Stimulated activated CD4-positive, alpha-beta T cell treated with anti-CD3 and anti-CD28 coated beads, Interleukin-15, amount 100 ng/mL, for 48 hours (primary cell): ENCODE measurements at regions not wholly inside any gene's neighbourhood (a gene's known extent, or its start where the extent isn't known, plus 50 kb on each side); places are given as distances from the start of the nearest gene placed in this dataset.

Source experiments
- DNase-seq, 2 donors: peaks; one replicate each; pipeline ENCODE4 v3.0.0-alpha.2; 2020; ENCODE audit warnings: low read depth in 2 of 2

DNA sequence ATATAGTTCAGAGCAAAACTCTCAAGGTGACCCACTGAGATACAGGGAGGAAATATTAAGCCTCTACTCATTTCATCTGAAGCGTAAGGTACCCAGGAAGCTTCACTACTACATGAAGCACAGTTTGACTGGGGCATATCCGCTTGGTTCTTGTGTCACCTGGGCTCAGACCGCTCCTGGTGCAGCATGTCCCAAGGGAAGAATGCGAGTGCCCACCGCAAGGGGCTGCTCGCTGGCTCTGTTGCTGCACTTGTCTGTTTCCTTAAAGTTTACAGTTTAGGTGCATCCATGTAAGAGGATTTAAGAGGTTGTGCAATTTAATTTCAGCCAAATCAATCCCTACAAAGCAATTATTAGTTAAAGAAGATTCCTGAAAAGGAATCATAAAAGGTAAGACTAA is 507.8 kb downstream of the FBXO15 start:
- DNase-seq = no peak

DNA sequence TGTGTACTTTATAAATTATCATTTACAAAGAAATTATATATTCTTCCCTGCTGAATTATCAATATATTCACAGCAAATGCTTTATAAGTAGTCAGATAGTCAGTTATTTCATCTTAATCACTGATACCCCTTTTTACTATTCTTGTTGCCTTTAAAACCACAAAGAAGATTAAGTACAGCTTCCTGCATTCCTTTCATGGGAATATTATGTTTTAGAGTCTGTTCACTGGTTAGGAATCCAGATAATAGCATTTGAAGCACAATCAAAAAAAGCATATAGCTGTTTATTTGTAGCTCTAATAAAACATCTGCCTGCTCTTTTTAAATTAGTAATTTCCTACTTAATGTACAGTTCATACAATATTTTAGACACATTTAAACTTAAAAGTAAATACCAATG is 508.9 kb downstream of the FBXO15 start:
- no peak for DNase-seq

DNA sequence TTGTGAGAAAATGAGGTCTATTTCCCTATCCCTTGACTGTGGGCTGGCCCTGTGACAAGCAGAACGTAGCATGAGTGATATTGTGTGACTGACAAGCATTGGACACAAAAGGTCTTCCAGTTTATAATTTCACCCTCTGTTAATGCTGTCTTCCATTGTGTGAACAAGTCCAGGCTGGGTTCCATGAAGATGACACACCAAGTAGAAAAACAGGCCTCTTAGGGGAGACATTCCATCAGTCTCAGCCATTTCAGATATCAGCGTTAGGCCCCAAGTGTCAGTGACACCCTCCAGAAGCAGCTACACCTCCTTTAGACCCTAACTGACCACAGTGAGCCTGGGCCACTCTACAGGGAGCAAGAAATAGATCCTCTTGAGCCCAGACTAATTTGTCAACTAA is 511.3 kb downstream of the FBXO15 start:
- no peak for DNase-seq

DNA sequence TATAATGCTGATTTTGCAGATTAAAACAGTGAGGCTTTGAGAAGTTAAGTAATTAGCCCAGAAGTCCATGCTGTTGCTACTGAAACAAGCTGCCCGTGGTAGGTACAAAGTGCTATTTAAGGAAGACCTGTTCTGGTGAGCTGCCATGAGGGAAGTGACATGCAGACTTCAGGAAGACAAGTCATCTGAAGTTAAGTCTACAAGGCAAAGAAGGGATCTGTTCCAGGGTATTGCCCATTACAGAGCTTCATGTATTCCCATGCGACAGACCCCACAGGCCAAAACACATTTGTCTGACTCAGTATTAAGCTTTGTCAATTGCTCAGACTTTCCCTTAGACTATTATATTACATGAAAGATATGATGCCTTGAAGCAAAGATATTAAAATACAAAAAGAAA is 520.8 kb downstream of the FBXO15 start:
- no peak for DNase-seq

DNA sequence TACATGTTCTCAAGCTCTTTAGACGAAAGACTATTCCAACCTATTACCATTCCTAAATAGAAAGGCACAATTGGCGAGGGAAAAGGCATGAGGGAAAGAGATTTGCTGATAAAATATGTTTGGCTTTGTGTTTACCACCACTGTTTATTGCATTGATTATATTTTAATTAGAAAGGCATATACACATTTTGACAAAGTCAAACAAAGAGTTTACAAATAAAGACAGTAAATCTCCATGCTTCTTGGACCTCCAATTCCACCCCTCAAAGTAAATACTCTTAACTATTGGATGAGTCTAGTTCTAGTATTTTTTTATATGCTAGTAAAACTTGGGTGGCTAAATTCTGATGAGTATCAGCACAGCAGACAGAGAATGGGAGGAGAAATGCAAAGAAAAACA is 521.4 kb downstream of the FBXO15 start:
- no peak for DNase-seq

DNA sequence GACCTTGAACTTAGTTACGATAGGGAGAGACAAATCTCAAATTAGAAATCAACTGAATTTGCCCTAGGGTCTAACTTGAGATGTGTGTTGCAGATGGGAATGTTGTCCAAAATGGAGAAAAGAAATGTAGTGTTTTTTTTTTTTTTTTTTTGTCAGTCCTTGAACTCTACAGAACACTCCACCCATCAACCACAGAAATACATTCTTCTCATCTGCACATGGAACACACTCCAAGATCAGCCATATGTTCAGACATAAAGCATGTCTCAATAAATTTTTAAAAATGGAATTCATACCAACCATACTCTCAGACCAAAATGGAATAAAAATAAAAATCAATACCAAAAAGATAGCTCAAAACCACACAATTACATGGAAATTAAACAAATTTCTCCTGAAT is 526.5 kb downstream of the FBXO15 start:
- no peak for DNase-seq

DNA sequence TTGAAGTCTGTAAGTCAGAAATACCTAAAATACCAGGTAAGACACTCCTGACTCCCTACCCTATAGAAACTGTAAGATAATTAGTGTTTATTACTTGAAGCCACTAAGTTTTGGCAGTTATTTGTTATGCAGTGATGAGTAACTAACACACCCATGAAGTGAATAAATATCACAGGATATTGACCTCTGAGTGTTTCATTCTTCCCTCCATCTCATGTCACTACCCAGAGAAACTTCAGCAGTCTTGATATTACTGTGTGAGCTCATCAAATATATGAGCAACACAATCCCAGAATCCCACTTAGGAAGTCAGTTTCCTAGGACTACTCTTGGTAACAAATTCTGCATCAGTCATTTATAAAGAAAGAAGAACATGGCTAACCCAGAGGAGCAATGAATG is 529.7 kb downstream of the FBXO15 start:
- DNase-seq = no peak

DNA sequence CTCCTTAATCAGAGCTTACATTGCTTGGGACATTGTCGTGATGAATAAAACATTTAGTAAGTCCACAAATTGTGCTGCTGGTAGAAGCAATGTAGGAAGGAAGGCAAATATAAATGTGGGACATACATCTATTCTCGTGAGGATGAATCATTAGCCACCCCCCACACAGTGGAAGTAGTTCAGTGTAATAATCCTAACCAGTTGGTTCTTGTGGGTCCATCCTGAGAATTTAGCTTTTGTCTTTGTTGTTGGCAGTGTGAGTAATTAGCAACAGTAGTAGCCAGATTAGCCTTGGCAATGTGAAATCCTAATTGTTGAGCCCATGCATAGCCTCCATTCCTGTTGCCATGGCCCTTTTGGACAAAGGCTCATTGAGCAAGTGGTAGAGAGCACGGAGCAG is 532.1 kb downstream of the FBXO15 start:
- DNase-seq = no peak

DNA sequence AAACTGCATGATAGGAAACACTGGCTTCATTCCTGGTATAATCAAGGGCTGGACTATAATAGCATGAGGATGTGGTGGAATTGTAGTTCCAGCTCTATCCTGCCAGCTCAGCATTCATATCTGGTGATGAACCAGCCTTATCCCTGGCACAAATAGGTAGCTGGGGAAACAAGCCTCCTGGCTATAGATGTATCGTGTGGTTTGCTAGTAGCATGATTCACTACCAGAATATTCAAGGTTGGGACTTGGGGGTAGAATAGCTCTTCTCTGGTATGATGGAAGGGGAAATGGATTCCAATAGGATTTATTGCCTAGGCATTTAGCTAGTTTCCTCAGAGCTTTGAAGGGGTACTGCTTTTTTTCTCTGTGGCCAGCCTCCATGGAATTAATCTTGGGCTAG is 532.8 kb downstream of the FBXO15 start:
- DNase-seq = no peak

DNA sequence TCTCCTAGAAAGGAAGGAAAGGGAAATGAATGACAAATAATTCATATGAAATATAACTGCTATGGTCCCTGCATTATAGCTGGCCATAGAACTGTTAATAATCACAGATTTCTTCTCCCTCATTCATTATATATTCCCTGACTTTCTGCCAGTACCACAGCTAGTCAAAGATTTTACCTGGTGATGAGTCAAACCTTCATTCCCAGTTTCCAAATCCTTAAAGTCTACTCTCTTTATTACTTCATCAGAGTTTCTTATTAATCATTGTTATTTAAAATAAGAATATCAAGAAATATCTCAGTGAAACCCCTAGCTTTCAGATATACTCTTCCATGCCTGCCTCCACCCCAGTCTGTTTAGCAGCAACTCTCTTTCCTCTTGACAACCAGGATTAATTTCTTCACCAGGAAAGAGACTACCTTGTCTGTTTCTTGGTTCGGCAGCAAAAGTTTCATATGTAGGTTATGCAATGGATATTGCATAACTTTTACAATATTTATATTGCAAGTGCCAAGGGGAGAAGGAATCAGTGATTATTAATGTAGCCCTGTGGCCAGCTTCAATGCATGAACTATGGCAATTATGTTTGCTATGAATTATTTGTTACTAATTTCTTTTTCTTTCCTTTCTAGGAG is 533.8 kb downstream of the FBXO15 start:
- DNase-seq = no peak

DNA sequence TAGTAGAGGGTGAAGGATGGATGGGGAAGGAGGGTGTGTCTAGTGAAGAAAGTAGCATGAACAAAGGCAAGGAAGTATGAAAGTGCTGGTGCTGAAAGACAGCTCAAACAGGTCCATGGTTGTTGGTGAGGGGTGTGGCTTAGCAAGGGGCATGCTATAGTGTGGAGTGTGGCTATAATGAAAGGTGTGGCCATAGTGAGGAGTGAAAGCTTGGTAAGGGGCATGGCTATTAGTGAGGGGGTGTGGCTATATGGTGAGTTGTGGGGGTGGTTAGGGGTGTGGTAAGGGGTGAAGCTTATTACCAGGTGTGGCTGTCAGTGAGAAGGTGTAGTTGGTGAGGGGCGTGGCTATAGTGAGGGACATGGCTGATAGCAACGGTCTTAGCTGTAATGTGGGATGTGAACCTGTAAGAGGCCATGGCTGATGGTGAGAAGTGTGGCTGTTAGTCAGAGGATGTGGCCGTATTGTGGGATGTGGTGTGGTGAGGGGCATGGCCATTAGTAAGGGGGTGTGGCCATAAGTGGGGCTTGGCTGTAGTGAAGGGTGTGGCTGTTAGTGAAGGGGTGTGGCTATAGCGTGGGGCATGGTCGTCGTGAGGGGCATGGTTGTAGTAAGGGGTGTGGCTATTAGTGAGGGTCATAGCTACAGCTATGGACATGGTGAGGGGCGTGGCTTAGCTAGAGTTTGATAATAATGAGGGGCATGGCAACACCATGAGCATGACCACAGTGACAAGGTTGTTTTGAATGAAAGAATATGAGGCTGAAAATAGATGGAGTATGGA is 549.6 kb downstream of the FBXO15 start:
- DNase-seq = no peak

DNA sequence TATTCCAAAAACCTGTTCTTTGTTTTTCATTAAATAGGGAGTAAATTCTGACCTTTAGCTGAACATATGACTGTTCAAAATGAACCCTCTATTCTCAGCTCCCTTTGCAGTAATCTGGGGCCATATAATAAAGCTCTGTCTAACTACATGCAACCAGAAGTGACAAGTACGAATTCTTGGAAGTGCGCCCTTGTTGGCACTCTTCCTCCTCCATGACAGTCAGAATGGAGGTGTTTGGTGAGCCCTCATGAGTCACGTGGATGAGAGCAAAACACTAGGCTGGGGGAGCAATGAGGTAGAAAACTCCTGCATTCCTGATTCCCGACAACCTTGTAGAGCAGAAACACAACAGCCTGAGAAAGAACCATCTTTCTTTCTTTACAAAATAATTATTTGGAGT is 552.9 kb downstream of the FBXO15 start:
- no peak for DNase-seq

DNA sequence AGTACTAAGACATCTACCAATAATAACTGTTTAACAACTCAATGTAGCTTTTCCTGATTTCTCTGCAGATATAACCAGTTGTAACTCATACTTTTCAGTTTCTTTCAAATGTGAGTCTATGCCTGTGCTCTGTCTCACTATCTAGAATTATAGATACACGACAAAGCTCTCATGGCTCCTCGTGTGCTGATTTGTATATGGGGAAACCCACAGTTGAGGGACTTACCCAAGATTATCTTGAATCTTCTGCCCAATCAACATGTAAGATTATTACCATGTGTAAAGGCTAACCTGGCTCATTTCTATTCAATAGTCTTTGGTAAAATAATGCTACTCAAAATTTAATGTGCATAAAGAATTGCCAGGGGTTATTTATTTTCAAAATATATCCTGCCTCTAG is 554.4 kb downstream of the FBXO15 start:
- DNase-seq = no peak

DNA sequence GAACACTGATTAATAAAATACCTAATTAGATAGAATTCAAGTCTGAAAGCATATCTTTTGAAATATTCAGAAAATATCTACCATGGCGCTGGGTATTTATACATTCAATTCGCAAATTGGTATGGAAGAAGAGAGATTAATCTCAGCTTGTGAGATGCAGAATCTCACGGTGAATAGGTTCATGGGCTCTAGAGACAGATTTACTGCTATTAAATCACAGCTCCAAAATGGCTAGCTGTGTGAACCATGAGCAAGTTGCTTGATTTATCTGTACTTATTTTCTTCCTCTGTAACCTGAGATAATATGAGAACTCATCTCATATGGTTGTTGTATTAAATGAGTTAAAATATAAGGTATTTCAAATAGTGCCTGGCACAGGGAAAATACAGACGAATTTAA is 556.7 kb downstream of the FBXO15 start:
- DNase-seq = no peak

DNA sequence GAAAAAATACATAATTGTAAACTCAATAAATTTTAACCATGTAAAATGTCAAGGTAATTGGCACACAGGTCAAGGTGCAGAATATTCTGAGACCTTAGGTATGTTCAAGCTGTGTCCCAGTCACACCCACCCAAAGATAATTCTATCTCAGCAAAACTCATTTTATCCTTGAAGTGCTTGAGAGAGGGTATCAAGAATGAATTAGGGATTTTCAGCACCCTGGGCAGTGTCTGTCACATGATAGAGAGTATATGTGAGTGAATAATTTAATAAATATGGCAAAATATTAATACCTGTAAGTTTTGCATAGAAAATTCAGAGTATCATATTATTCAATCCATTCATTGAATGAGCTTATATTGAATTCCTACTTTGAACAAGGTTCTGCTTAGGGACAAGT is 567.9 kb downstream of the FBXO15 start:
- DNase-seq = no peak

DNA sequence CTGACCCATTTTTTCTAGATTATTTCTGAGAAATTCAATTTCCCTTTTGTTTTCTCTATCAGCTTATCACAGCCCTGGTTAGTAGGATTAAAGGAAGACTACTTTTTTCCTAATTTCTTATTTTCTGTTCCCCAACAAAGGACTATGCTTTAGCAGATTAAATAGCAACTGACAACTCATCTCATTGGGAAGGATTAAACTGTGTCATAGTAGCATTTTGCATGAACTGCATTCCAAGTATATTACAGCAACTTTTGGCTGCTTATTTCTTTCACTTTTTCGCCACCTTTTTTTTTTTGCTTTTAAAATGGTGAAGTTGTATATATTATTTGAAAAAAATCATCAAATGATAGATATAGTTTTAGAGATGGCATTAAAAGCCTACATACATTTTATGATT is 570.3 kb downstream of the FBXO15 start:
- DNase-seq = no peak

DNA sequence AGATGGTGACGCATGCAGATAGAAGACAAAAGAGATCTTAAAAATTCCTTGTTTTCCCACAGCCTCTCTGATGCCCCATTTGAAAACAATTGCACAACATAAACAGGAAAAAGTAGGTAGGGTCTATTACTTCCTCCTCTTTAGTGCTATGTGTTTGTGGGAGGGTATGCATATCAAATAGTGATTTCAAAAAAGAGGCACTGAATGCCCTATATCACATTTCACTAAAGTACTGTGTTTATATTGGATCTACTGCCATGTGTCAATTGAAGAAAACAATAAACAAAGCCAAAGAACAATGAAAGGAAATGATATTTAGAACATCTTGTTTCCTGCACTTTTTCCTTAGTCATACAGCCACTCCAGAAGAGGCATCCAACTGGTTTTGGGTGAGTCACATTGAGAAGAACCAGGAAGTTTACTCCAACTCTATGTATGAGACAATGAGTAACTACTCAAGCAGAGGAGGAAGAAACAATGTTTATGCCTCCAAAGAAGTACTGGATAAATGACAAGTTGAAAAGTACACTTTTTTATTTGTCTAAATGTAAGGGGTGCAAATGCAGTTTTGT is 583.6 kb downstream of the FBXO15 start:
- no peak for DNase-seq

DNA sequence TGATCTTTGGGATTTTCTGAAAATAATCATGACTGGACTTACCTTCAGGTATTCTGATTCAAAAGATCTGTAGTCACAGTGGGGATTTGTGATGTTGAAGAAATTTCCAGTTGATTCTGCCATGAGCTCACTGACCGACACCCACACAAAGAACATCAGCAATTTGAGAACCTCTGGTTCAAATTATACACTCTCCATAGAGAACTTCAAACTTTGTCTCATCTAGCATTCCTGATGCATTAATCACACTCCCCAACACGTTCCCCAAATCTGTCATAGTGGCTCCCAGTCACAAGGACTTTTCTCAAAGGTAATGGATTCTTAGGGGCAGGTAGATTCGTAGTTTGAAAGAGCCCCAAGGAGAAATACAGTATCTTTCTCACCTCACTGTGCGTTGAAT is 584.3 kb downstream of the FBXO15 start:
- DNase-seq = no peak

DNA sequence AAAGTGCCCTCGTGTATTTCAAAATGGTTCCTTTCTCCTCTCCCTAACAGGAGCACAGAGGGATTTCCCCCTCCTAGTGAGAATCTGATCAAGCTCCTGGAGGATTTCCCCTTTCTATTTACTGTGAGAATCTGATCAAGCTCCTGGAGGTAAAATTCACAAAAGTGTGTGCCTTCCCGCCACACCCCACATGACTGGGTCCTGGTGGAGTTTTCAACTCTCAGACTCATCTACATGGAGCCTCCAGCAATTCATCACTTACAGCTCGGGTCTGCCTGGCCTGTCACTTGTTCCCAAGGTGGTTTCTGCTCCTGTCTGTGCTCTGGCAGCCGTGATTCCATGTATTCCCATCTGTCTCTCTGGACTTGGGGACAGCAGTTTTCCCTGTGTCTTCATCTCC is 590.7 kb downstream of the FBXO15 start:
- no peak for DNase-seq

DNA sequence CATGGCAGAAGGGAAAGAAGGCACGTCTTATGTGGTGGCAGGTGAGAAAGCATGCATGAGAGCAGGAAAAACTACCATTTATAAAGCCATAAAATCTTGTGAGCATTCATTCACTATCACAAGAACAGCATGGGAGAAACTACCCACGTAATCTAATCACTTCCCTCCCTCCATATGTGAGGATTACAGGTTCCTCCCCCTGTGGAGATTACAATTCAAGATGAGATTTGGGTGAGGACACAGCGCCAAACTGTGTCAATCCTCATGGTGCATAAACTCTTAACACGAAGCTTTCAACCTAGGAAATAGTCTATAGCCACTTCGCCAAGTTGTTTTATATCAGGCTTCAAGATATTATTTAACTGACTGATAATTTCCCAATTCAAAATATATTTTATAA is 595.5 kb downstream of the FBXO15 start:
- no peak for DNase-seq

DNA sequence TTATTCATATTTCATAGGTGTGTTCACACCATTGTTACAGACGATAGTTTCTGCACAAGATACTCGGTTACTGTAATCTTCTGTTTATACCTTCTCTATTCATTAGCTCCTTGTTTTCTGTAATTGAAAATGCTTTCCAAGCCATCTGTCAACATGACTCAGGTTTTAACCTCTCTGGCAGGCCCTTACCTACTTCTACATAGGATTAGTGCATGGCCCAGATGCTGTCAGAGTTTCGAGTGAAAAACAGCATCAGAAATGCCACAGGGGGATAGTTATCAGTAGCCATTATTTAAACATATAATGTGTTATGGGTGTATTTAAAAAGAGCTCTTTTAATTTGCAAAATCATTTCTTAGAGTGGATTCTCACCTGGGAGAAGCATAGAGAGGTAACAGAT is 596.4 kb downstream of the FBXO15 start:
- no peak for DNase-seq

DNA sequence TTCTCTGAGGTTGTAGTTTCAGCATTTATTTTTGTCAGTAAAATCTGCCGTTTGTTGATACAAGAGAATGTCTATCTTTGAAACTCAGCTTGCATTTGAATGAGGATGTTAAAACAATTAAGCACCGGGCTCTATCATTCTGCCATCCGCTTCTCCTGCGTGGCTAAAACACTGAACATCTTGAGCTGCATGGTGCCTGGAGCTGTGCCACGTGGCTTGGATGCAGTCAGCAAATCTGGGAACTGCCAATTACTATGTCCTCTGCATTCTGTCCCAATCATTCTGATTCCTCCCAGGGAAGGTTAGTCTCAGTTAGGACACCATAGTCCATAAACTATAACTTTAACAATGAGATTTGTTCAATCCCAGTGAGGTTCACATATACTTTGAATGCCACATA is 598.4 kb downstream of the FBXO15 start:
- no peak for DNase-seq

DNA sequence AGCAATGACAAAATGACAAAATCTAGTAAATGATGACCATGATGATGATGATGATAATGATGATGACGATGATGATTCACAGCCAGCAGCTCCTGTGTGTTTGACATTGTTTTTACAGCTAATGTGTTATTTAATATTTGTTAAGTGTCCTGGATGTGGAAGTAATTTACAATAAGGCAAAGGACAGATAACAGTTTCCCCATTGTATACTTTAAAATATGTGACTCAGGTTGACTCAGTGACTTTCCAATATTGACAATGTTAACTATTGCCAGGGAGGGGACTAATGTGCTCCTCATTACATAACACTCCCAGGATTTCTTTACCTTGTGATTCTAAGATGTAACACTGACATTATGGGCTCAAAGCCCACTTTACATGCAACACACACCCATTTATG is 602.2 kb downstream of the FBXO15 start:
- no peak for DNase-seq

DNA sequence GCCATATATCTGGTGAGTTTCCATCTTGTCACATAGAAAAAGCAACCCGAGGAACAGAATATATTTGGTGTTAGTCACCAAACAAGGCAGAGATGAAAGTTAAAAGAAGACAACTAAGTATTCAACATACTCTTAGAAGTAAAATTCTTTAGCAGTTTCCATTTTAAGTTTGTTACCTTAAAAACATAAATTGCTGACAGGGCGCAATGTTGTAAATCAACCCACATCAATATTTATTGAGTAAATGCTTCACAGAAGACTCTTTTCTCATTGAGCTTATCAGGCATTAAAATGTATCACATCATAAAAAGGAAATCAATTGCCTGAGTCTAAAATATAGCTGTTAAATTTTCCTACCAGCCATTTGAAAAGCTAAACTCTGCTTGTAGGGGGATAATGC is 603.0 kb downstream of the FBXO15 start:
- DNase-seq = no peak
